Hematopoietic multipotent progenitor cell treated with erythropoietin and hydrocortisone succinate and interleukin-3 and kit ligand, for 17 days (in vitro differentiated cells): ENCODE measurements at regions not wholly inside any gene's neighbourhood (a gene's known extent, or its start where the extent isn't known, plus 50 kb on each side); places are given as distances from the start of the nearest gene placed in this dataset.
"Not testable (repeated sequence)": the region's sequence is repeated elsewhere in the genome, so short reads cannot be mapped to it uniquely, and the experiment has no call there.

Experiments
- DNase-seq: peaks from one replicate; pipeline ENCODE4 v3.0.0-alpha.2; 2015; ENCODE audit warnings: low spot score

GRCh38 chr21:36591326-36591970 lies 107.5 kb upstream of the SIM2 start:
- no peak for DNase-seq

- DNase-seq, result no peak
These were observed 102.7 kb upstream of the SIM2 start for GRCh38 chr21:36596174-36596573.

GRCh38 chr21:36601362-36601761 lies 97.6 kb upstream of the SIM2 start:
- DNase-seq, result no peak

- no peak for DNase-seq
These were observed 96.2 kb upstream of the SIM2 start for GRCh38 chr21:36602735-36603134.

- no peak for DNase-seq
These were observed 95.7 kb upstream of the SIM2 start for GRCh38 chr21:36603221-36603620.

GRCh38 chr21:36605426-36605825 lies 93.5 kb upstream of the SIM2 start:
- DNase-seq, result no peak

- no peak for DNase-seq
These were observed 92.5 kb upstream of the SIM2 start for GRCh38 chr21:36606287-36606982.

- no peak for DNase-seq
These were observed 92.0 kb upstream of the SIM2 start for GRCh38 chr21:36606983-36607325.

- no peak for DNase-seq
These were observed 90.6 kb upstream of the SIM2 start for GRCh38 chr21:36608041-36608896.

- no peak for DNase-seq
These were observed 90.1 kb upstream of the SIM2 start for GRCh38 chr21:36608897-36609225.

GRCh38 chr21:36609654-36610053 lies 89.3 kb upstream of the SIM2 start:
- DNase-seq, result no peak

GRCh38 chr21:36610201-36610600 lies 88.7 kb upstream of the SIM2 start:
- DNase-seq, result no peak

- no peak for DNase-seq
These were observed 88.0 kb upstream of the SIM2 start for GRCh38 chr21:36610935-36611334.

- no peak for DNase-seq
These were observed 87.5 kb upstream of the SIM2 start for GRCh38 chr21:36611379-36611778.

GRCh38 chr21:36613059-36613458 lies 85.9 kb upstream of the SIM2 start:
- DNase-seq, result no peak

GRCh38 chr21:36613554-36613953 lies 85.4 kb upstream of the SIM2 start:
- no peak for DNase-seq

- no peak for DNase-seq
These were observed 83.5 kb upstream of the SIM2 start for GRCh38 chr21:36615274-36615964.

- DNase-seq, result not testable (repeated sequence)
These were observed 82.1 kb upstream of the SIM2 start for GRCh38 chr21:36616773-36617172.

- DNase-seq, result not testable (repeated sequence)
These were observed 77.1 kb upstream of the SIM2 start for GRCh38 chr21:36621794-36622193.

- DNase-seq, result no peak
These were observed 74.8 kb upstream of the SIM2 start for GRCh38 chr21:36624105-36624504.

- DNase-seq, result no peak
These were observed 72.1 kb upstream of the SIM2 start for GRCh38 chr21:36626791-36627190.

- DNase-seq, result no peak
These were observed 71.7 kb upstream of the SIM2 start for GRCh38 chr21:36627242-36627641.

- no peak for DNase-seq
These were observed 70.8 kb upstream of the SIM2 start for GRCh38 chr21:36628106-36628505.
